B cell (primary cell): ENCODE measurements at regions not wholly inside any gene's neighbourhood (a gene's known extent, or its start where the extent isn't known, plus 50 kb on each side); places are given as distances from the start of the nearest gene placed in this dataset.

Experiments
- ATAC-seq: fragments of 200-7000 bp; cut with Tn5 transposase; one replicate; pipeline ENCODE4 v1.10.0; 2021; ENCODE audit warnings: low read depth, mild to moderate bottlenecking, moderate number of reproducible peaks, moderate library complexity
- CTCF ChIA-PET: fragments of 350-600 bp; sonication (Branson Sonifier 250); formaldehyde crosslinking; loops from one replicate; lab custom pipeline; 2021; ENCODE audit warnings: antibody characterized with exemption, inconsistent platforms; lab: Charles Lee
- POLR2A ChIA-PET: fragments of 350-600 bp; sonication (Branson Sonifier 250); formaldehyde crosslinking; loops from one replicate; lab custom pipeline; 2021; ENCODE audit warnings: antibody characterized with exemption; lab: Charles Lee
- DNase-seq: peaks from one replicate; pipeline ENCODE4 v3.0.0; 2013
- H2AFZ ChIP-seq: 2 replicates; pipeline ENCODE4 v1.6.1; 2012; ENCODE audit warnings: mild to moderate bottlenecking, low read depth, low read length; ENCODE audit not compliant: insufficient read depth, poor library complexity, severe bottlenecking
- H3K27ac ChIP-seq, 2 donors: 1 replicate in 1 of 2; 2 replicates in 1 of 2; pipeline ENCODE4 v1.5.1; 2012 to 2013; ENCODE audit warnings: low read length in 2 of 2, mild to moderate bottlenecking in 2 of 2, moderate library complexity in 1 of 2
- H3K27me3 ChIP-seq, 4 experiments: fragments of 200-600 bp in 1 of 4; sonication (generic) in 1 of 4; replicated peaks in 1 of 4; 1 replicate in 2 of 4; 2 replicates in 2 of 4; pipeline versions ENCODE4 v1.6.1 to v1.7.0; 2013 to 2016; ENCODE audit warnings: low read length in 3 of 4, mild to moderate bottlenecking in 2 of 4, mixed read lengths in 1 of 4, moderate library complexity in 1 of 4; ENCODE audit not compliant: insufficient read depth in 4 of 4, control insufficient read depth in 3 of 4; ENCODE audit errors: control extremely low read depth in 1 of 4
- H3K36me3 ChIP-seq, 2 experiments: replicated peaks in 1 of 2; 1 replicate in 1 of 2; 2 replicates in 1 of 2; pipeline versions ENCODE4 v1.6.1 to v1.7.1; 2013; ENCODE audit warnings: low read length in 1 of 2; ENCODE audit not compliant: insufficient read depth in 2 of 2, control insufficient read depth in 1 of 2; ENCODE audit errors: control extremely low read depth in 1 of 2, extremely low read depth in 1 of 2
- H3K4me1 ChIP-seq, 2 donors: fragments of 200-600 bp in 1 of 2; sonication (generic) in 1 of 2; 1 replicate in 1 of 2; 2 replicates in 1 of 2; pipeline versions ENCODE4 v1.5.1 to v1.6.1; 2013 to 2017; ENCODE audit warnings: low read length in 2 of 2; ENCODE audit not compliant: control insufficient read depth in 2 of 2, insufficient read depth in 2 of 2
- H3K4me2 ChIP-seq: replicated peaks from 2 replicates; pipeline ENCODE3; 2012; ENCODE audit warnings: mild to moderate bottlenecking, low read depth, low read length; ENCODE audit not compliant: poor library complexity, severe bottlenecking
- H3K4me3 ChIP-seq, 5 experiments: fragments of 200-600 bp in 1 of 5; sonication (generic) in 1 of 5; 1 replicate in 3 of 5; 2 replicates in 2 of 5; pipeline versions ENCODE4 v1.5.1 to v1.7.0; 2011 to 2016; ENCODE audit warnings: low read length in 4 of 5, mild to moderate bottlenecking in 4 of 5, low read depth in 2 of 5, control low read depth in 1 of 5, moderate library complexity in 1 of 5; ENCODE audit not compliant: insufficient read depth in 1 of 5; ENCODE audit errors: control extremely low read depth in 1 of 5, extremely low read depth in 1 of 5
- H3K79me2 ChIP-seq: fragments of 200-600 bp; sonication (generic); one replicate; pipeline ENCODE4 v1.6.0; 2016; ENCODE audit warnings: low read length; ENCODE audit not compliant: control insufficient read depth, insufficient read depth
- H3K9ac ChIP-seq: fragments of 200-600 bp; sonication (generic); 2 replicates; pipeline ENCODE4 v1.6.1; 2017; ENCODE audit warnings: mild to moderate bottlenecking, low read length, moderate library complexity
- H3K9me3 ChIP-seq, 3 donors: one replicate each; pipeline versions ENCODE4 v1.6.1 to v1.7.1; 2013; ENCODE audit warnings: low read length in 2 of 3; ENCODE audit not compliant: control insufficient read depth in 2 of 3, insufficient read depth in 1 of 3; ENCODE audit errors: control extremely low read depth in 1 of 3
- H4K20me1 ChIP-seq: 2 replicates; pipeline ENCODE4 v1.6.0; 2012; ENCODE audit warnings: mild to moderate bottlenecking, low read length; ENCODE audit not compliant: insufficient read depth, control insufficient read depth, poor library complexity, severe bottlenecking
- H3K27ac Mint-ChIP-seq: one replicate; pipeline ENCODE4 v1.8.0; 2021; ENCODE audit warnings: mixed read lengths
- H3K27me3 Mint-ChIP-seq: one replicate; pipeline ENCODE4 v1.8.0; 2021; ENCODE audit warnings: mixed read lengths
- H3K4me1 Mint-ChIP-seq: one replicate; pipeline ENCODE4 v1.8.0; 2021; ENCODE audit warnings: mixed read lengths
- H3K4me3 Mint-ChIP-seq: one replicate; pipeline ENCODE4 v1.8.0; 2021; ENCODE audit warnings: mixed read lengths
- H3K9me3 Mint-ChIP-seq: one replicate; pipeline ENCODE4 v1.8.0; 2022; ENCODE audit warnings: mixed read lengths; ENCODE audit not compliant: insufficient read depth
- CTCF ChIP-seq: fragments of 200-600 bp; IDR thresholded peaks from one replicate; pipeline ENCODE4 v1.8.0; 2022; ENCODE audit warnings: antibody characterized with exemption, mild to moderate bottlenecking
- EZH2 ChIP-seq: IDR thresholded peaks from 2 replicates; pipeline ENCODE4 v1.6.1; 2012; ENCODE audit warnings: borderline replicate concordance, low read depth, mild to moderate bottlenecking, moderate library complexity, low read length; ENCODE audit not compliant: insufficient read depth, poor library complexity, severe bottlenecking
- WGBS: methylation state at CpG from one replicate; pipeline ENCODE4 v1.1.5; 2013; ENCODE audit warnings: missing lambda C conversion rate; ENCODE audit not compliant: insufficient coverage; 5-methylcytosine and 5-hydroxymethylcytosine counted together
- intact Hi-C: fragments of 100-400 bp; cut with micrococcal nuclease; formaldehyde crosslinking; loops from one replicate; pipeline ENCODE4 v1.10.0; 2022

- ChIA-PET POLR2A (no interaction called here), CTCF (no interaction called here)
- no peak for ATAC-seq
- Histone ChIP-seq H3K9me3 (peaks cover 0 to 2% (median 0%) of the 10 kb centered on the region in 3 donors), H3K4me3 (no peak overlapping the region), H3K4me2 (no peak overlapping the region), H3K79me2 (no peaks in the 10 kb centered on the region), H3K27ac (no peak overlapping the region), H3K36me3 (no peaks in the 10 kb centered on the region), H3K9ac (no peak overlapping the region), H2AFZ (no peak overlapping the region), H3K4me1 (no peaks in the 10 kb centered on the region), H4K20me1 (no peaks in the 10 kb centered on the region), H3K27me3 (no peaks in the 10 kb centered on the region)
- Mint-ChIP-seq H3K4me3 (no peak overlapping the region), H3K9me3 (peaks cover 2% of the 10 kb centered on the region), H3K27ac (no peak overlapping the region), H3K4me1 (no peaks in the 10 kb centered on the region), H3K27me3 (no peaks in the 10 kb centered on the region)
- DNase-seq = no peak
- WGBS = 61% methylated on average over 2 of the region's 3 CpGs
- intact Hi-C loops = no loop called here
- TF ChIP-seq CTCF (no peak), EZH2 (no peak)
Observed at GRCh38 chr2:78309460-78309859, 716.0 kb upstream of the REG3G start.

- Mint-ChIP-seq H3K27ac (no peak overlapping the region), H3K4me1 (no peaks in the 10 kb centered on the region), H3K9me3 (peaks cover 4% of the 10 kb centered on the region), H3K27me3 (no peaks in the 10 kb centered on the region), H3K4me3 (no peak overlapping the region)
- Histone ChIP-seq H3K4me2 (no peak overlapping the region), H3K27me3 (no peaks in the 10 kb centered on the region), H3K4me3 (no peak overlapping the region), H3K36me3 (no peaks in the 10 kb centered on the region), H3K9me3 (peaks cover 0 to 2% (median 0%) of the 10 kb centered on the region in 3 donors), H3K9ac (no peak overlapping the region), H3K79me2 (no peaks in the 10 kb centered on the region), H3K27ac (no peak overlapping the region), H4K20me1 (no peaks in the 10 kb centered on the region), H2AFZ (no peak overlapping the region), H3K4me1 (no peaks in the 10 kb centered on the region)
- intact Hi-C loops = no loop called here
- CTCF ChIA-PET = no interaction called here
- ATAC-seq (no peak), DNase-seq (no peak)
- TF ChIP-seq EZH2 (no peak), CTCF (no peak)
- POLR2A ChIA-PET = no interaction called here
Observed at GRCh38 chr2:78315368-78315767, 710.1 kb upstream of the REG3G start.
